Spleen (tissue), 11 donors: ENCODE measurements at regions not wholly inside any gene's neighbourhood (a gene's known extent, or its start where the extent isn't known, plus 50 kb on each side); places are given as distances from the start of the nearest gene placed in this dataset.

Experiments
- DNase-seq: peaks from one replicate; pipeline ENCODE4 v3.0.0-alpha.2; 2020
- H3K27ac ChIP-seq, 8 donors: fragments of 200-600 bp; sonication (generic) in 7 of 8; 1 replicate in 4 of 8; 2 replicates in 4 of 8; pipeline versions ENCODE4 v1.5.0 to v1.8.0; 2016 to 2021; ENCODE audit warnings: inconsistent platforms in 4 of 8, mild to moderate bottlenecking in 4 of 8, moderate library complexity in 1 of 8
- H3K27me3 ChIP-seq, 7 donors: fragments of 200-600 bp; sonication (generic) in 6 of 7; replicated peaks in 1 of 7; 1 replicate in 4 of 7; 2 replicates in 3 of 7; pipeline versions ENCODE4 v1.5.0 to v1.8.0; 2016 to 2021; ENCODE audit warnings: inconsistent platforms in 3 of 7, mild to moderate bottlenecking in 1 of 7
- H3K36me3 ChIP-seq, 6 donors: fragments of 200-600 bp; sonication (generic) in 5 of 6; 1 replicate in 4 of 6; 2 replicates in 2 of 6; pipeline versions ENCODE4 v1.5.0 to v1.8.0; 2016 to 2021; ENCODE audit warnings: inconsistent platforms in 2 of 6
- H3K4me1 ChIP-seq, 6 donors: fragments of 200-600 bp; sonication (generic) in 5 of 6; 1 replicate in 3 of 6; 2 replicates in 3 of 6; pipeline versions ENCODE4 v1.5.0 to v1.8.0; 2016 to 2021; ENCODE audit warnings: inconsistent platforms in 3 of 6
- H3K4me3 ChIP-seq, 8 donors: fragments of 200-600 bp; sonication (generic) in 7 of 8; 1 replicate in 4 of 8; 2 replicates in 4 of 8; pipeline versions ENCODE4 v1.5.0 to v1.8.0; 2016 to 2021; ENCODE audit warnings: inconsistent platforms in 4 of 8, mild to moderate bottlenecking in 4 of 8, moderate library complexity in 2 of 8
- H3K9me3 ChIP-seq, 8 donors: fragments of 200-600 bp; sonication (generic) in 7 of 8; 1 replicate in 4 of 8; 2 replicates in 4 of 8; pipeline versions ENCODE4 v1.5.0 to v1.8.0; 2016 to 2021; ENCODE audit warnings: inconsistent platforms in 4 of 8
- POLR2A ChIP-seq, 3 donors: fragments of 450-650 bp; IDR thresholded peaks; one replicate each; pipeline ENCODE4 v1.5.1; 2017; ENCODE audit warnings: antibody characterized with exemption in 3 of 3, mild to moderate bottlenecking in 1 of 3
- POLR2AphosphoS5 ChIP-seq, 3 donors: sonication (generic); formaldehyde crosslinking; IDR thresholded peaks; one replicate each; pipeline ENCODE4 v1.5.1; 2017; ENCODE audit warnings: antibody characterized with exemption in 3 of 3
- WGBS, 5 donors: extraction: QIAGEN DNeasy Blood & Tissue Kit in 3 of 5; methylation state at CpG; one replicate each; pipeline versions ENCODE4 v1.1.5 to v1.1.7; 2013 to 2018; 5-methylcytosine and 5-hydroxymethylcytosine counted together
- intact Hi-C: fragments of 100-400 bp; cut with DNase I; formaldehyde crosslinking; loops from one replicate; pipeline ENCODE4 v1.15.0; 2023; ENCODE audit warnings: low total_unique reads
- TF ChIP-seq, protein P1 (sequence below), 11 experiments: fragments of 200-600 bp in 7 of 11; fragments of 450-650 bp in 4 of 11; sonication (generic) in 4 of 11; IDR thresholded peaks in 8 of 11; conservative IDR thresholded peaks in 3 of 11; 1 replicate in 7 of 11; 2 replicates in 4 of 11; pipeline versions ENCODE4 v1.4.0 to v1.8.0; 2016 to 2021; ENCODE audit warnings: antibody characterized with exemption in 11 of 11, inconsistent platforms in 4 of 11, mild to moderate bottlenecking in 1 of 11
- donor health status: healthy with polysubstance abuse.
- donor health status: DM: no; HTN: no; CAD: no; lungs with moderate emphysema.
- donor health status: DM: no; HTN: no; CAD: no.
- donor health status: Bipolar disorder and iron deficiency.
- donor health status: healthy.
- donor health status: DM: no; HTN: no; CAD: no.
- donor health status: DM: yes; HTN: yes; CAD: no.

DNA sequence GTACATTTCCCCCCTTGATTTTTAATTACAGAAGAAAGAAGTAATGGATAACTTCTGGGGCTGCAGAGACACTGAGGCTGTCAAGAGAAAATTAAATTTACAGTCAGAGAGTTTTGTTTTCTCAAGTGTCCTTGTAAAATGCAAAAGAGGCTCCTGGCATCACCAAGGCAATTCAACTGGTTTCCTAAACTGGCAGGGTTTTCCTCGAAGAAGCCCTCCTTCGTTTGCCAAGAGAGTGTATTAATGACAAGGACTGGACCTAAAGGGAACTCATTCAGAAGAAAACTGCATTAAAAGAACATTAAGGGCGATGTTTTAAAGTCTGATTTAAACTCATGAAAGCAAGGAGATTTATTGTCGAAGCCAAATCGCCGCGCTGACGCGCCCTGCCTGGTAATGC lies 476.9 kb downstream of the ZSWIM6 start:
- H3K4me1 ChIP-seq = no peaks in the 10 kb centered on the region
- no peak for DNase-seq

DNA sequence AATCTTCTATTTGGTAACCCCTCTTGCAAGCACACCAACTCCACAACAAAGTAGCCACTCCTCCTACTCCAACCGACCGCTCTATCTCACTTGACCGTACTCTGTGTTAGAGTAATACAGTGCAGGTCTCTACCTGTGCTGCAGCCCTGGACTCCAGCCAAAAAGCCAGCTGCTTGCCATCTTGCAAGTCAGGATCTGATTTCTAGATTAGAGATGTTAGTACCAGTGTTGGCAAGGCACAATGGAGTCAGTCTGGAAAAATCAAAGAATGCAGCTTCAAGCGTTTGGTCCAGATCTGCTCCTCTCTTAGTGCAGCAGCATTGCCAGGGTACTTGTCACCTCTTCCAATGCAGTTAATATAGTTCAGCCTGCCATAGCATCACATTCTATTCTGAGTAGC lies 477.6 kb downstream of the ZSWIM6 start:
- Histone ChIP-seq H3K4me1 (no peaks in the 10 kb centered on the region), H3K27me3 (peaks cover 0 to 4% (median 0%) of the 10 kb centered on the region in 7 donors), H3K36me3 (no peaks in the 10 kb centered on the region), H3K9me3 (no peaks in the 10 kb centered on the region), H3K4me3 (no peak overlapping the region), H3K27ac (no peak overlapping the region)
- TF ChIP-seq, protein P1, sequence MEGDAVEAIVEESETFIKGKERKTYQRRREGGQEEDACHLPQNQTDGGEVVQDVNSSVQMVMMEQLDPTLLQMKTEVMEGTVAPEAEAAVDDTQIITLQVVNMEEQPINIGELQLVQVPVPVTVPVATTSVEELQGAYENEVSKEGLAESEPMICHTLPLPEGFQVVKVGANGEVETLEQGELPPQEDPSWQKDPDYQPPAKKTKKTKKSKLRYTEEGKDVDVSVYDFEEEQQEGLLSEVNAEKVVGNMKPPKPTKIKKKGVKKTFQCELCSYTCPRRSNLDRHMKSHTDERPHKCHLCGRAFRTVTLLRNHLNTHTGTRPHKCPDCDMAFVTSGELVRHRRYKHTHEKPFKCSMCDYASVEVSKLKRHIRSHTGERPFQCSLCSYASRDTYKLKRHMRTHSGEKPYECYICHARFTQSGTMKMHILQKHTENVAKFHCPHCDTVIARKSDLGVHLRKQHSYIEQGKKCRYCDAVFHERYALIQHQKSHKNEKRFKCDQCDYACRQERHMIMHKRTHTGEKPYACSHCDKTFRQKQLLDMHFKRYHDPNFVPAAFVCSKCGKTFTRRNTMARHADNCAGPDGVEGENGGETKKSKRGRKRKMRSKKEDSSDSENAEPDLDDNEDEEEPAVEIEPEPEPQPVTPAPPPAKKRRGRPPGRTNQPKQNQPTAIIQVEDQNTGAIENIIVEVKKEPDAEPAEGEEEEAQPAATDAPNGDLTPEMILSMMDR (IDR thresholded peaks at IDR 0.05 in 8 of 11, conservative IDR thresholded peaks at IDR 0.05 in 3 of 11) = no peak
- TF ChIP-seq POLR2A (IDR thresholded peaks at IDR 0.05) (no peak), POLR2AphosphoS5 (IDR thresholded peaks at IDR 0.05) (no peak)
- DNase-seq = no peak
- intact Hi-C loops = no loop called here
- 90 to 100% (median 96%) methylated on average over 4 of the region's 4 CpGs for WGBS, 5 donors

More for the DNA sequence above, 476.9 kb downstream of the ZSWIM6 start:
- intact Hi-C loops = no loop called here
- H3K27ac ChIP-seq = no peak overlapping the region
- WGBS, 5 donors = 90 to 96% (median 91%) methylated on average over 9 of the region's 9 CpGs
- no peak for TF ChIP-seq POLR2A (IDR thresholded peaks at IDR 0.05)
- TF ChIP-seq, protein P1 (IDR thresholded peaks at IDR 0.05 in 8 of 11, conservative IDR thresholded peaks at IDR 0.05 in 3 of 11) = no peak
- TF ChIP-seq POLR2AphosphoS5 (IDR thresholded peaks at IDR 0.05) = no peak
- no peaks in the 10 kb centered on the region for H3K9me3 ChIP-seq
- no peak overlapping the region for H3K4me3 ChIP-seq
- H3K27me3 ChIP-seq = peaks cover 0 to 4% (median 0%) of the 10 kb centered on the region in 7 donors
- no peaks in the 10 kb centered on the region for H3K36me3 ChIP-seq

DNA sequence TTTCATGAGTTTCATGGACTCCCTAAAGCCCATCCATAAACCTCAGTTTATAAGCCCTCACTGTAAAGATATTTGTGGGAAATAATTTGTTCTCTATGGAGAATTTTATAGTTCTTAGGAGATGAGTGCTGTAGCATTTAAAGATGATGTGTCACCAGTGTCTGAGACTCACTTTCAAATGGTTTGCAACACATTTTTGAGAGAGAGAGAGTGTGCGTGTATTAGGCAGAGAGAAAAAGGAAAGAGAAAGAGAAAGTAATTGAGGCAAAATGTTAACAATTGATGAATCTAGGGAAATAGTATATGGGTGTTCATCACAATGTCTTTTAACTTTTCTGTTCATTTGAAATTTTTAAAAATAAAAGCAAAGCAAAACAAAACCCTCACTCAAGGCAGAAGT lies 479.0 kb downstream of the ZSWIM6 start:
- Histone ChIP-seq H3K36me3 (no peaks in the 10 kb centered on the region), H3K4me1 (no peaks in the 10 kb centered on the region), H3K4me3 (no peak overlapping the region), H3K27me3 (peaks cover 0 to 4% (median 0%) of the 10 kb centered on the region in 7 donors), H3K9me3 (no peaks in the 10 kb centered on the region), H3K27ac (no peak overlapping the region)
- intact Hi-C loops = no loop called here
- TF ChIP-seq, protein P1 (IDR thresholded peaks at IDR 0.05 in 8 of 11, conservative IDR thresholded peaks at IDR 0.05 in 3 of 11) = no peak
- TF ChIP-seq POLR2A (IDR thresholded peaks at IDR 0.05) (no peak), POLR2AphosphoS5 (IDR thresholded peaks at IDR 0.05) (no peak)
- DNase-seq = no peak
- 36 to 61% (median 47%) methylated on average over 1 of the region's 1 CpG for WGBS, 5 donors

DNA sequence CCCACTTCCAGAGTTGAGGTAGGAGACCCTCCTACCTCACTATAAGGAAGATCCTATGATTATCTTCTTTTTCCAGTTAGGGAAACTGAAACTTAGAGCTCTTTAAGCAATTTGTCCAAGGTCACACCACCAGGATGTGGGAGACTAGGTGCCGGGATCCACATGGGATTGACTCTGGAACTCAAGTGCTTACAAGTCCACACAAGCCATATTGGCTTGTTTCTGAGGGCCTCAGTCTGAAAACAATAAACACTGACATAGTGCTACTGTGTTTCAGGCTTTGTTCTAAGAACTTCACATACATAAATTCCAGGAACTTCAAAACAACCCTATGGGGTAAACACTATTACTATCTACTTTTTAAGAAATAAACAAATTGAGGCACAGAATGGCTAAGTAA lies 481.3 kb downstream of the ZSWIM6 start:
- no peaks in the 10 kb centered on the region for H3K36me3 ChIP-seq
- TF ChIP-seq, protein P1 (IDR thresholded peaks at IDR 0.05 in 8 of 11, conservative IDR thresholded peaks at IDR 0.05 in 3 of 11) = no peak
- TF ChIP-seq POLR2AphosphoS5 (IDR thresholded peaks at IDR 0.05) = no peak
- no peak for TF ChIP-seq POLR2A (IDR thresholded peaks at IDR 0.05)
- WGBS, 5 donors = 73 to 90% (median 87%) methylated on average over 1 of the region's 1 CpG
- DNase-seq = no peak
- intact Hi-C loops = no loop called here
- no peak overlapping the region for H3K27ac ChIP-seq
- no peaks in the 10 kb centered on the region for H3K9me3 ChIP-seq
- H3K27me3 ChIP-seq = peaks cover 0 to 8% (median 0%) of the 10 kb centered on the region in 7 donors
- H3K4me3 ChIP-seq = no peak overlapping the region
- H3K4me1 ChIP-seq = peaks cover 0 to 10% (median 0%) of the 10 kb centered on the region in 6 donors
